ENCODE measurements at regions not wholly inside any gene's neighbourhood (a gene's known extent, or its start where the extent isn't known, plus 50 kb on each side); places are given as distances from the start of the nearest gene placed in this dataset.

GRCh38 chr10:83352588-83352987 is 786.7 kb upstream of the GHITM start:
- Histone ChIP-seq H3K36me3 (ENCODE audit: insufficient read depth, low read length) (no peaks in the 10 kb centered on the region), H3K4me2 (ENCODE audit: low read length) (no peak overlapping the region), H4K20me1 (ENCODE audit: insufficient read depth, low read length) (no peaks in the 10 kb centered on the region), H3K9me3 (ENCODE audit: low read length) (no peaks in the 10 kb centered on the region), H3K4me1 (ENCODE audit: insufficient read depth, low read length, severe bottlenecking) (no peaks in the 10 kb centered on the region), H3K4me3 (ENCODE audit: low read depth, low read length, poor library complexity, severe bottlenecking) (no peak overlapping the region), H3K9ac (ENCODE audit: low read length) (no peak overlapping the region), H3K27me3 (ENCODE audit: insufficient read depth, low read length) (no peaks in the 10 kb centered on the region), H3K9me2 (ENCODE audit: low read depth, low read length) (no peaks in the 10 kb centered on the region), H3K27ac (ENCODE audit: low read depth, low read length, poor library complexity, severe bottlenecking) (no peak overlapping the region), H3F3A (ENCODE audit: insufficient read depth, low read length) (no peaks in the 10 kb centered on the region), H3K79me2 (ENCODE audit: insufficient read depth, low read length) (no peaks in the 10 kb centered on the region), H2AFZ (ENCODE audit: low read length) (no peak overlapping the region)
- no peak for TF ChIP-seq CTCF (IDR thresholded peaks at IDR 0.05; ENCODE audit: low read length)
- no peak for TF ChIP-seq EZH2 (IDR thresholded peaks at IDR 0.05; ENCODE audit: borderline replicate concordance, low read length)

GRCh38 chr10:83354456-83354855 is 784.9 kb upstream of the GHITM start:
- H3K79me2 ChIP-seq (ENCODE audit: insufficient read depth, low read length), result no peaks in the 10 kb centered on the region
- H2AFZ ChIP-seq (ENCODE audit: low read length), result no peak overlapping the region
- no peaks in the 10 kb centered on the region for H4K20me1 ChIP-seq (ENCODE audit: insufficient read depth, low read length)
- no peak overlapping the region for H3K4me3 ChIP-seq (ENCODE audit: low read depth, low read length, poor library complexity, severe bottlenecking)
- H3K4me1 ChIP-seq (ENCODE audit: insufficient read depth, low read length, severe bottlenecking), result no peaks in the 10 kb centered on the region
- no peak overlapping the region for H3K9ac ChIP-seq (ENCODE audit: low read length)
- TF ChIP-seq EZH2 (IDR thresholded peaks at IDR 0.05; ENCODE audit: borderline replicate concordance, low read length) (no peak), CTCF (IDR thresholded peaks at IDR 0.05; ENCODE audit: low read length) (no peak)
- no peaks in the 10 kb centered on the region for H3K36me3 ChIP-seq (ENCODE audit: insufficient read depth, low read length)
- no peaks in the 10 kb centered on the region for H3K9me2 ChIP-seq (ENCODE audit: low read depth, low read length)
- no peaks in the 10 kb centered on the region for H3F3A ChIP-seq (ENCODE audit: insufficient read depth, low read length)
- no peak overlapping the region for H3K27ac ChIP-seq (ENCODE audit: low read depth, low read length, poor library complexity, severe bottlenecking)
- no peak overlapping the region for H3K4me2 ChIP-seq (ENCODE audit: low read length)
- no peaks in the 10 kb centered on the region; the same call in 1 of the 2 replicates for H3K9me3 ChIP-seq (ENCODE audit: low read length)
- no peaks in the 10 kb centered on the region for H3K27me3 ChIP-seq (ENCODE audit: insufficient read depth, low read length)

- no peaks in the 10 kb centered on the region; the same call in 1 of the 2 replicates for H3K9me3 ChIP-seq (ENCODE audit: low read length)
- no peaks in the 10 kb centered on the region for H3K9me2 ChIP-seq (ENCODE audit: low read depth, low read length)
- no peaks in the 10 kb centered on the region for H3K36me3 ChIP-seq (ENCODE audit: insufficient read depth, low read length)
- no peaks in the 10 kb centered on the region for H3K79me2 ChIP-seq (ENCODE audit: insufficient read depth, low read length)
- no peaks in the 10 kb centered on the region for H3F3A ChIP-seq (ENCODE audit: insufficient read depth, low read length)
- H3K4me3 ChIP-seq (ENCODE audit: low read depth, low read length, poor library complexity, severe bottlenecking), result no peak overlapping the region
- no peak overlapping the region for H3K4me2 ChIP-seq (ENCODE audit: low read length)
- H3K9ac ChIP-seq (ENCODE audit: low read length), result no peak overlapping the region
- H3K27me3 ChIP-seq (ENCODE audit: insufficient read depth, low read length), result no peaks in the 10 kb centered on the region
- no peaks in the 10 kb centered on the region for H3K4me1 ChIP-seq (ENCODE audit: insufficient read depth, low read length, severe bottlenecking)
- no peak overlapping the region for H2AFZ ChIP-seq (ENCODE audit: low read length)
- no peak overlapping the region for H3K27ac ChIP-seq (ENCODE audit: low read depth, low read length, poor library complexity, severe bottlenecking)
- TF ChIP-seq CTCF (IDR thresholded peaks at IDR 0.05; ENCODE audit: low read length) (no peak), EZH2 (IDR thresholded peaks at IDR 0.05; ENCODE audit: borderline replicate concordance, low read length) (no peak)
- H4K20me1 ChIP-seq (ENCODE audit: insufficient read depth, low read length), result no peaks in the 10 kb centered on the region
Measured at GRCh38 chr10:83357004-83357403, 782.3 kb upstream of the GHITM start.

Measured in OCI-LY1 (cell line).